ENCODE measurements at regions not wholly inside any gene's neighbourhood (a gene's known extent, or its start where the extent isn't known, plus 50 kb on each side); places are given as distances from the start of the nearest gene placed in this dataset.

- TF ChIP-seq GTF2I (CRISPR knock-in tag; conservative IDR thresholded peaks at IDR 0.05) (no peak), RORB (CRISPR knock-in tag; IDR thresholded peaks at IDR 0.05) (no peak), CTCF (IDR thresholded peaks at IDR 0.05) (no peak), TCF7 (CRISPR knock-in tag; IDR thresholded peaks at IDR 0.05; ENCODE audit: low read depth) (no peak), SP1 (CRISPR knock-in tag; conservative IDR thresholded peaks at IDR 0.05) (no peak), GABPB1 (CRISPR knock-in tag; IDR thresholded peaks at IDR 0.05) (no peak)
- TF ChIP-seq, protein P1, sequence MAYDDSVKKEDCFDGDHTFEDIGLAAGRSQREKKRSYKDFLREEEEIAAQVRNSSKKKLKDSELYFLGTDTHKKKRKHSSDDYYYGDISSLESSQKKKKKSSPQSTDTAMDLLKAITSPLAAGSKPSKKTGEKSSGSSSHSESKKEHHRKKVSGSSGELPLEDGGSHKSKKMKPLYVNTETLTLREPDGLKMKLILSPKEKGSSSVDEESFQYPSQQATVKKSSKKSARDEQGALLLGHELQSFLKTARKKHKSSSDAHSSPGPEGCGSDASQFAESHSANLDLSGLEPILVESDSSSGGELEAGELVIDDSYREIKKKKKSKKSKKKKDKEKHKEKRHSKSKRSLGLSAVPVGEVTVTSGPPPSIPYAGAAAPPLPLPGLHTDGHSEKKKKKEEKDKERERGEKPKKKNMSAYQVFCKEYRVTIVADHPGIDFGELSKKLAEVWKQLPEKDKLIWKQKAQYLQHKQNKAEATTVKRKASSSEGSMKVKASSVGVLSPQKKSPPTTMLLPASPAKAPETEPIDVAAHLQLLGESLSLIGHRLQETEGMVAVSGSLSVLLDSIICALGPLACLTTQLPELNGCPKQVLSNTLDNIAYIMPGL (CRISPR knock-in tag; IDR thresholded peaks at IDR 0.05), result no peak
- TF ChIP-seq, protein P2, sequence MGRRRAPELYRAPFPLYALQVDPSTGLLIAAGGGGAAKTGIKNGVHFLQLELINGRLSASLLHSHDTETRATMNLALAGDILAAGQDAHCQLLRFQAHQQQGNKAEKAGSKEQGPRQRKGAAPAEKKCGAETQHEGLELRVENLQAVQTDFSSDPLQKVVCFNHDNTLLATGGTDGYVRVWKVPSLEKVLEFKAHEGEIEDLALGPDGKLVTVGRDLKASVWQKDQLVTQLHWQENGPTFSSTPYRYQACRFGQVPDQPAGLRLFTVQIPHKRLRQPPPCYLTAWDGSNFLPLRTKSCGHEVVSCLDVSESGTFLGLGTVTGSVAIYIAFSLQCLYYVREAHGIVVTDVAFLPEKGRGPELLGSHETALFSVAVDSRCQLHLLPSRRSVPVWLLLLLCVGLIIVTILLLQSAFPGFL (CRISPR knock-in tag; IDR thresholded peaks at IDR 0.05; ENCODE audit: borderline replicate concordance), result no peak
Measured at GRCh38 chr14:82836256-82836950, 1302.8 kb upstream of the SEL1L start.

Measured in WTC11 (cell line).